Stomach (tissue), 8 donors: ENCODE measurements at regions not wholly inside any gene's neighbourhood (a gene's known extent, or its start where the extent isn't known, plus 50 kb on each side); places are given as distances from the start of the nearest gene placed in this dataset.

Source experiments
- DNase-seq, 2 donors: peaks; one replicate each; pipeline versions ENCODE4 v3.0.0 to v3.0.0-alpha.2; 2013 to 2019
- H3K27ac ChIP-seq, 5 donors: fragments of 200-600 bp in 4 of 5; sonication (generic) in 4 of 5; one replicate each; pipeline ENCODE4 v1.5.1; 2013 to 2019; ENCODE audit warnings: mild to moderate bottlenecking in 1 of 5, moderate library complexity in 1 of 5
- H3K27me3 ChIP-seq, 3 donors: fragments of 200-600 bp; sonication (generic); one replicate each; pipeline ENCODE4 v1.5.1; 2017 to 2019; ENCODE audit warnings: mixed run types in 1 of 3
- H3K36me3 ChIP-seq, 4 donors: fragments of 200-600 bp; sonication (generic); 1 replicate in 3 of 4; 2 replicates in 1 of 4; pipeline ENCODE4 v1.5.1; 2016 to 2019
- H3K4me1 ChIP-seq, 4 donors: fragments of 200-600 bp; sonication (generic); one replicate each; pipeline ENCODE4 v1.5.1; 2016 to 2019
- H3K4me3 ChIP-seq, 4 donors: fragments of 200-600 bp; sonication (generic) in 3 of 4; one replicate each; pipeline ENCODE4 v1.5.1; 2016 to 2019; ENCODE audit warnings: mild to moderate bottlenecking in 1 of 4
- H3K9me3 ChIP-seq, 4 donors: fragments of 200-600 bp; sonication (generic); one replicate each; pipeline ENCODE4 v1.5.1; 2016 to 2019
- CTCF ChIP-seq, 7 experiments: fragments of 450-650 bp in 4 of 7; fragments of 200-600 bp in 3 of 7; sonication (generic) in 3 of 7; IDR thresholded peaks; one replicate each; pipeline ENCODE4 v1.5.1; 2016 to 2019; ENCODE audit warnings: antibody characterized with exemption in 7 of 7, control low read depth in 2 of 7, mild to moderate bottlenecking in 1 of 7
- EP300 ChIP-seq: sonication (generic); formaldehyde crosslinking; IDR thresholded peaks from one replicate; pipeline ENCODE4 v1.6.1; 2017; ENCODE audit warnings: antibody characterized with exemption
- POLR2A ChIP-seq, 4 donors: fragments of 450-650 bp; IDR thresholded peaks; one replicate each; pipeline ENCODE4 v1.6.1; 2016; ENCODE audit warnings: antibody characterized with exemption in 4 of 4, control low read depth in 2 of 4, mild to moderate bottlenecking in 1 of 4, moderate library complexity in 1 of 4
- POLR2AphosphoS5 ChIP-seq, 3 donors: sonication (generic); formaldehyde crosslinking; IDR thresholded peaks; one replicate each; pipeline ENCODE4 v1.6.1; 2016; ENCODE audit warnings: antibody characterized with exemption in 3 of 3
- WGBS, 5 donors: extraction: QIAGEN DNeasy Blood & Tissue Kit in 3 of 5; methylation state at CpG; one replicate each; pipeline versions ENCODE4 v1.1.5 to v1.1.7; 2013 to 2018; 5-methylcytosine and 5-hydroxymethylcytosine counted together
- intact Hi-C: fragments of 100-400 bp; cut with DNase I; formaldehyde crosslinking; loops from one replicate; pipeline ENCODE4 v1.15.1; 2023; ENCODE audit warnings: low total_unique reads
- donor health status: healthy with polysubstance abuse.
- donor health status: Bipolar disorder and iron deficiency.
- donor health status: healthy.

- Histone ChIP-seq H3K4me1 (peaks cover 18 to 49% (median 35%) of the 10 kb centered on the region in 4 donors), H3K9me3 (no peaks in the 10 kb centered on the region), H3K4me3 (no peak overlapping the region), H3K27me3 (no peaks in the 10 kb centered on the region), H3K27ac (no peak overlapping the region), H3K36me3 (no peaks in the 10 kb centered on the region)
- intact Hi-C loops = no loop called here
- WGBS, 5 donors = 88 to 96% (median 93%) methylated on average over 5 of the region's 5 CpGs
- TF ChIP-seq EP300 (no peak), CTCF (IDR thresholded peaks at IDR 0.05) (no peak)
- DNase-seq = no peak
Observed at GRCh38 chr1:67574221-67574620, 110.8 kb upstream of the GADD45A start.

- 72 to 94% (median 82%) methylated on average over 2 of the region's 2 CpGs for WGBS, 5 donors
- intact Hi-C loops = no loop called here
- Histone ChIP-seq H3K4me1 (peaks cover 18 to 47% (median 34%) of the 10 kb centered on the region in 4 donors), H3K9me3 (no peaks in the 10 kb centered on the region), H3K27ac (no peak overlapping the region), H3K27me3 (no peaks in the 10 kb centered on the region), H3K4me3 (no peak overlapping the region), H3K36me3 (no peaks in the 10 kb centered on the region)
- TF ChIP-seq POLR2AphosphoS5 (IDR thresholded peaks at IDR 0.05) (no peak), CTCF (IDR thresholded peaks at IDR 0.05) (no peak), EP300 (no peak), POLR2A (IDR thresholded peaks at IDR 0.05) (no peak)
- no peak for DNase-seq
Observed at GRCh38 chr1:67575861-67576260, 109.1 kb upstream of the GADD45A start.

- H3K9me3 ChIP-seq = no peaks in the 10 kb centered on the region
- TF ChIP-seq POLR2AphosphoS5 (IDR thresholded peaks at IDR 0.05) (no peak), POLR2A (IDR thresholded peaks at IDR 0.05) (no peak), CTCF (IDR thresholded peaks at IDR 0.05) (no peak), EP300 (no peak)
- no peak for DNase-seq
- H3K36me3 ChIP-seq = no peaks in the 10 kb centered on the region
- peaks cover 17 to 41% (median 31%) of the 10 kb centered on the region in 4 donors for H3K4me1 ChIP-seq
- no peak overlapping the region for H3K27ac ChIP-seq
- no peaks in the 10 kb centered on the region for H3K27me3 ChIP-seq
- WGBS, 5 donors = 88 to 98% (median 92%) methylated on average over 5 of the region's 5 CpGs
- no peak overlapping the region for H3K4me3 ChIP-seq
- intact Hi-C loops = no loop called here
Observed at GRCh38 chr1:67576474-67576873, 108.5 kb upstream of the GADD45A start.

- no peaks in the 10 kb centered on the region for H3K36me3 ChIP-seq
- no peaks in the 10 kb centered on the region for H3K9me3 ChIP-seq
- H3K4me3 ChIP-seq = no peak overlapping the region
- H3K4me1 ChIP-seq = peaks cover 10 to 30% (median 21%) of the 10 kb centered on the region in 4 donors
- TF ChIP-seq POLR2AphosphoS5 (IDR thresholded peaks at IDR 0.05) (no peak), EP300 (no peak), CTCF (IDR thresholded peaks at IDR 0.05) (no peak), POLR2A (IDR thresholded peaks at IDR 0.05) (no peak)
- intact Hi-C loops = no loop called here
- DNase-seq = no peak
- no peak overlapping the region for H3K27ac ChIP-seq
- 93 to 100% (median 95%) methylated on average over 3 of the region's 3 CpGs for WGBS, 5 donors
- no peaks in the 10 kb centered on the region for H3K27me3 ChIP-seq
Observed at GRCh38 chr1:67577646-67578045, 107.4 kb upstream of the GADD45A start.
